ENCODE measurements at regions not wholly inside any gene's neighbourhood (a gene's known extent, or its start where the extent isn't known, plus 50 kb on each side); places are given as distances from the start of the nearest gene placed in this dataset.
"Not testable (repeated sequence)": the region's sequence is repeated elsewhere in the genome, so short reads cannot be mapped to it uniquely, and the experiment has no call there.

GRCh38 chr11:80960381-80961029, 1519.7 kb upstream of the TENM4 start:
- no peak for DNase-seq (ENCODE audit: low read depth, low spot score)

GRCh38 chr11:80959751-80960150, 1518.9 kb upstream of the TENM4 start:
- DNase-seq (ENCODE audit: low read depth, low spot score), result no peak

- DNase-seq (ENCODE audit: low read depth, low spot score), result no peak
Observed at GRCh38 chr11:80958987-80959386, 1518.2 kb upstream of the TENM4 start.

- DNase-seq (ENCODE audit: low read depth, low spot score), result no peak
Observed at GRCh38 chr11:80958361-80958760, 1517.5 kb upstream of the TENM4 start.

- no peak for DNase-seq (ENCODE audit: low read depth, low spot score)
Observed at GRCh38 chr11:80955588-80955987, 1514.8 kb upstream of the TENM4 start.

- DNase-seq (ENCODE audit: low read depth, low spot score), result no peak
Observed at GRCh38 chr11:80948781-80949180, 1508.0 kb upstream of the TENM4 start.

- DNase-seq (ENCODE audit: low read depth, low spot score), result no peak
Observed at GRCh38 chr11:80944758-80945157, 1503.9 kb upstream of the TENM4 start.

GRCh38 chr11:80943226-80943625, 1502.4 kb upstream of the TENM4 start:
- no peak for DNase-seq (ENCODE audit: low read depth, low spot score)

GRCh38 chr11:80937842-80938241, 1497.0 kb upstream of the TENM4 start:
- DNase-seq (ENCODE audit: low read depth, low spot score), result no peak

GRCh38 chr11:80930038-80930437, 1489.2 kb upstream of the TENM4 start:
- DNase-seq (ENCODE audit: low read depth, low spot score), result no peak

- DNase-seq (ENCODE audit: low read depth, low spot score), result no peak
Observed at GRCh38 chr11:80929031-80929805, 1488.4 kb upstream of the TENM4 start.

GRCh38 chr11:80925321-80925720, 1484.5 kb upstream of the TENM4 start:
- no peak for DNase-seq (ENCODE audit: low read depth, low spot score)

GRCh38 chr11:80921310-80921709, 1480.5 kb upstream of the TENM4 start:
- DNase-seq (ENCODE audit: low read depth, low spot score), result not testable (repeated sequence)

GRCh38 chr11:80916173-80916798, 1475.5 kb upstream of the TENM4 start:
- DNase-seq (ENCODE audit: low read depth, low spot score), result no peak

GRCh38 chr11:80914311-80914710, 1473.5 kb upstream of the TENM4 start:
- DNase-seq (ENCODE audit: low read depth, low spot score), result no peak

- DNase-seq (ENCODE audit: low read depth, low spot score), result no peak
Observed at GRCh38 chr11:80911666-80912065, 1470.8 kb upstream of the TENM4 start.

GRCh38 chr11:80900265-80900664, 1459.4 kb upstream of the TENM4 start:
- DNase-seq (ENCODE audit: low read depth, low spot score), result no peak

GRCh38 chr11:80899381-80899780, 1458.6 kb upstream of the TENM4 start:
- no peak for DNase-seq (ENCODE audit: low read depth, low spot score)

- DNase-seq (ENCODE audit: low read depth, low spot score), result no peak
Observed at GRCh38 chr11:80898910-80899309, 1458.1 kb upstream of the TENM4 start.

GRCh38 chr11:80886684-80887083, 1445.9 kb upstream of the TENM4 start:
- DNase-seq (ENCODE audit: low read depth, low spot score), result no peak

GRCh38 chr11:80873310-80873999, 1432.6 kb upstream of the TENM4 start:
- no peak for DNase-seq (ENCODE audit: low read depth, low spot score)

GRCh38 chr11:80872116-80872728, 1431.4 kb upstream of the TENM4 start:
- no peak for DNase-seq (ENCODE audit: low read depth, low spot score)
